ENCODE measurements at regions not wholly inside any gene's neighbourhood (a gene's known extent, or its start where the extent isn't known, plus 50 kb on each side); places are given as distances from the start of the nearest gene placed in this dataset.

DNA sequence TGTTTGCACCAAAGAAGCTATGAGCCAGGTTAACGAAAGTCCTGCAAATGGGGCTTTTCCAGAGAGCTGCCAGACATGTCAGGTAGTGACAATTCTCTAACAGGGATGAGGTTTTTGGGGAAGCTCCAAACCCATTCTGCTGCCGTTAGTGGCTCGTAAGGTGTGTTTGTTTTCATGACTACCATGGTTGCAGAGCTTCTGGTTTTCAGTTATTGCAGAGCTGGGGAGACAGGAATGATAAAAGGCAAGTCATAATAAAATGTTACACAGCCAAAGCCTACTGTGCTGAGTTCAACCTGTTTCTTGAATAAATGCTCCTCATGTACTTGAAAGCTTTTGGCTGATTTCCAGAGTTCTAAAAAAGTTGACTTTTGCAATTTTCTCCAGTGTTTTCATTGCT, 209.2 kb upstream of the STK17B start:
- H3K27me3 ChIP-seq (ENCODE audit: insufficient read depth, low read length): no peaks in the 10 kb centered on the region

DNA sequence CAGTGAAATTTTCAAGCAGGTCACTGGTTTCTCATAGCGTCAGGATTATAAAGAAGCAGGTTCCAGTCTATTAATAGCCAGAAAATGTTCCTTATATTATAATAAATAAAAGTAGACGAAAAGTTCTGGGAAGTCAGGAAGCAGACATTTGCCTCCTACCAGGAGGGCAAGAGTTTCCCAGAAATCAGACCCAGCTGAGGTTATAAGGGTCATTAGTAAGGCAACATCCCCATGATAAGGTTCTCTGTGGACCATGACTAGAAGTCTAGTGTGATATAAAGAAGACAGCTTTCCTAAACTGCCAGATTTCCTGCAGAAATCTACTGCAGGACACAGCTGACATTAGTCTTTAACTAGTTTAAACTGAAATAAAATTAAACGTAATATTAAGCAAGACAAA, 210.1 kb upstream of the STK17B start:
- Histone ChIP-seq H3F3A (ENCODE audit: insufficient read depth, low read length) (no peaks in the 10 kb centered on the region), H2AFZ (ENCODE audit: low read length) (no peak overlapping the region), H3K4me2 (ENCODE audit: low read length) (no peak overlapping the region), H4K20me1 (ENCODE audit: insufficient read depth, low read length) (no peaks in the 10 kb centered on the region), H3K4me3 (ENCODE audit: low read depth, low read length, poor library complexity, severe bottlenecking) (no peak overlapping the region), H3K9ac (ENCODE audit: low read length) (no peak overlapping the region), H3K27me3 (ENCODE audit: insufficient read depth, low read length) (no peaks in the 10 kb centered on the region), H3K36me3 (ENCODE audit: insufficient read depth, low read length) (no peaks in the 10 kb centered on the region), H3K79me2 (ENCODE audit: insufficient read depth, low read length) (no peaks in the 10 kb centered on the region), H3K9me3 (ENCODE audit: low read length) (no peaks in the 10 kb centered on the region), H3K9me2 (ENCODE audit: low read depth, low read length) (no peaks in the 10 kb centered on the region), H3K27ac (ENCODE audit: low read depth, low read length, poor library complexity, severe bottlenecking) (no peak overlapping the region), H3K4me1 (ENCODE audit: insufficient read depth, low read length, severe bottlenecking) (no peaks in the 10 kb centered on the region)
- no peak for TF ChIP-seq EZH2 (IDR thresholded peaks at IDR 0.05; ENCODE audit: borderline replicate concordance, low read length)
- no peak for TF ChIP-seq CTCF (IDR thresholded peaks at IDR 0.05; ENCODE audit: low read length)

More for the DNA sequence above, 209.2 kb upstream of the STK17B start:
- Histone ChIP-seq H3K27ac (ENCODE audit: low read depth, low read length, poor library complexity, severe bottlenecking) (no peak overlapping the region), H3K9ac (ENCODE audit: low read length) (no peak overlapping the region), H3K4me2 (ENCODE audit: low read length) (no peak overlapping the region), H2AFZ (ENCODE audit: low read length) (no peak overlapping the region), H3K36me3 (ENCODE audit: insufficient read depth, low read length) (no peaks in the 10 kb centered on the region), H3K79me2 (ENCODE audit: insufficient read depth, low read length) (no peaks in the 10 kb centered on the region), H3K4me3 (ENCODE audit: low read depth, low read length, poor library complexity, severe bottlenecking) (no peak overlapping the region), H3K9me3 (ENCODE audit: low read length) (no peaks in the 10 kb centered on the region), H4K20me1 (ENCODE audit: insufficient read depth, low read length) (no peaks in the 10 kb centered on the region), H3K4me1 (ENCODE audit: insufficient read depth, low read length, severe bottlenecking) (no peaks in the 10 kb centered on the region), H3K9me2 (ENCODE audit: low read depth, low read length) (no peaks in the 10 kb centered on the region), H3F3A (ENCODE audit: insufficient read depth, low read length) (no peaks in the 10 kb centered on the region)
- TF ChIP-seq CTCF (IDR thresholded peaks at IDR 0.05; ENCODE audit: low read length) (no peak), EZH2 (IDR thresholded peaks at IDR 0.05; ENCODE audit: borderline replicate concordance, low read length) (no peak)

GRCh38 chr2:196383799-196384198, 212.4 kb upstream of the STK17B start:
- no peak overlapping the region for H2AFZ ChIP-seq (ENCODE audit: low read length)
- H3K9ac ChIP-seq (ENCODE audit: low read length): no peak overlapping the region
- no peaks in the 10 kb centered on the region for H4K20me1 ChIP-seq (ENCODE audit: insufficient read depth, low read length)
- no peaks in the 10 kb centered on the region for H3K9me2 ChIP-seq (ENCODE audit: low read depth, low read length)
- no peaks in the 10 kb centered on the region for H3K36me3 ChIP-seq (ENCODE audit: insufficient read depth, low read length)
- H3K9me3 ChIP-seq (ENCODE audit: low read length): no peaks in the 10 kb centered on the region
- TF ChIP-seq CTCF (IDR thresholded peaks at IDR 0.05; ENCODE audit: low read length) (no peak), EZH2 (IDR thresholded peaks at IDR 0.05; ENCODE audit: borderline replicate concordance, low read length) (no peak)
- H3K79me2 ChIP-seq (ENCODE audit: insufficient read depth, low read length): no peaks in the 10 kb centered on the region
- H3K27me3 ChIP-seq (ENCODE audit: insufficient read depth, low read length): no peaks in the 10 kb centered on the region
- H3K4me3 ChIP-seq (ENCODE audit: low read depth, low read length, poor library complexity, severe bottlenecking): no peak overlapping the region
- H3K27ac ChIP-seq (ENCODE audit: low read depth, low read length, poor library complexity, severe bottlenecking): no peak overlapping the region
- no peaks in the 10 kb centered on the region for H3K4me1 ChIP-seq (ENCODE audit: insufficient read depth, low read length, severe bottlenecking)
- H3F3A ChIP-seq (ENCODE audit: insufficient read depth, low read length): no peaks in the 10 kb centered on the region
- no peak overlapping the region for H3K4me2 ChIP-seq (ENCODE audit: low read length)

Measured in OCI-LY1 (cell line).